H1 (cell line): ENCODE measurements at regions not wholly inside any gene's neighbourhood (a gene's known extent, or its start where the extent isn't known, plus 50 kb on each side); places are given as distances from the start of the nearest gene placed in this dataset.

ENCODE experiments used
- CBX8 ChIP-seq: fragments of 300-800, 300-1000 bp; sonication (generic); IDR thresholded peaks from 2 replicates; pipeline ENCODE4 v1.7.1; 2016; ENCODE audit warnings: low read depth, low read length, borderline replicate concordance
- CHD2 ChIP-seq: IDR thresholded peaks from 2 replicates; pipeline ENCODE4 v1.6.1; 2012; ENCODE audit warnings: low read length, improper control_type of control experiment
- CHD7 ChIP-seq: fragments of 300-600 bp; sonication (generic); IDR thresholded peaks from 2 replicates; pipeline ENCODE4 v1.7.1; 2012; ENCODE audit warnings: low read length, moderate library complexity, mild to moderate bottlenecking, inconsistent platforms; ENCODE audit not compliant: insufficient replicate concordance
- PHF8 ChIP-seq: fragments of 200-600 bp; sonication (generic); conservative IDR thresholded peaks from 2 replicates; pipeline ENCODE4 v1.7.1; 2012; ENCODE audit warnings: low read depth, mild to moderate bottlenecking, inconsistent platforms, low read length, moderate library complexity
- SIN3A ChIP-seq, 2 experiments: IDR thresholded peaks in 1 of 2; conservative IDR thresholded peaks in 1 of 2; 2 replicates each; pipeline ENCODE4 v1.6.1; 2011 to 2012; ENCODE audit warnings: low read length in 2 of 2, improper control_type of control experiment in 1 of 2, low read depth in 1 of 2, mild to moderate bottlenecking in 1 of 2
- TF ChIP-seq, protein P1 (sequence below): IDR thresholded peaks from 2 replicates; pipeline ENCODE4 v1.6.1; 2012; ENCODE audit warnings: inconsistent platforms

DNA sequence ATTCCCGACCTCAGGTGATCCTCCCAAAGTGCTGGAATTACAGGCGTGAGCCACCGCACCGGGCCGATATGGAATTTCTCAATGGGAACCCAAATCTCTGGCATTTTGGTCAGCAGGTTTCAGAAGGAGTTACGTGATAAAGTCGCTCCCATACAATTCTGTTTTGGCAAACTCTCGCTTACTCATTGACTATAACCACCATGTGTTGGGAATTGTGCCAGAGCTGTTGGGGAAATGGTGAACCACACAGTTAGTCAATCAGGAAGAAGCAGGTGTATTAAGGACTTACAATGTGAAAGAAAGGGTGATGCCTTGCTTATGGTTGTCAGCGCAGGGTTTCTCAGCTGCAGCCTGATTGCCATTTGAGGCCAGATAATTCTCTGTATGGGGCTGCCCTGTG, 410.5 kb downstream of the QKI start (continued):
- TF ChIP-seq CHD7 (no peak), CHD2 (no peak), PHF8 (no peak), SIN3A (conservative IDR thresholded peaks at IDR 0.05 in 1 of 2, IDR thresholded peaks at IDR 0.05 in 1 of 2; ENCODE audit: low read depth in 1 of 2, low read length in 2 of 2) (no peak), CBX8 (no peak)
- TF ChIP-seq, protein P1, sequence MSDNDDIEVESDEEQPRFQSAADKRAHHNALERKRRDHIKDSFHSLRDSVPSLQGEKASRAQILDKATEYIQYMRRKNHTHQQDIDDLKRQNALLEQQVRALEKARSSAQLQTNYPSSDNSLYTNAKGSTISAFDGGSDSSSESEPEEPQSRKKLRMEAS: no peak
